HG03159 (cell line): ENCODE measurements at regions not wholly inside any gene's neighbourhood (a gene's known extent, or its start where the extent isn't known, plus 50 kb on each side); places are given as distances from the start of the nearest gene placed in this dataset.

Experiments
- ATAC-seq: cut with Tn5 transposase; IDR thresholded peaks from one replicate; pipeline ENCODE4 v1.9.1; 2021; ENCODE audit warnings: mild to moderate bottlenecking, moderate library complexity; ENCODE audit not compliant: unreplicated experiment

- no peak for ATAC-seq
Observed at GRCh38 chr12:90173499-90174197, 465.0 kb upstream of the ATP2B1 start.

GRCh38 chr12:90172524-90172923 is 463.9 kb upstream of the ATP2B1 start:
- no peak for ATAC-seq

- no peak for ATAC-seq
Observed at GRCh38 chr12:90170740-90171139, 462.1 kb upstream of the ATP2B1 start.

GRCh38 chr12:90167518-90168208 is 459.0 kb upstream of the ATP2B1 start:
- ATAC-seq = no peak

GRCh38 chr12:90166671-90167070 is 458.0 kb upstream of the ATP2B1 start:
- no peak for ATAC-seq

GRCh38 chr12:90166012-90166411 is 457.4 kb upstream of the ATP2B1 start:
- ATAC-seq = no peak

- no peak for ATAC-seq
Observed at GRCh38 chr12:90163975-90164374, 455.3 kb upstream of the ATP2B1 start.

GRCh38 chr12:90153827-90154226 is 445.2 kb upstream of the ATP2B1 start:
- ATAC-seq = no peak

- no peak for ATAC-seq
Observed at GRCh38 chr12:90152897-90153624, 444.4 kb upstream of the ATP2B1 start.

- no peak for ATAC-seq
Observed at GRCh38 chr12:90151491-90152015, 442.9 kb upstream of the ATP2B1 start.

- ATAC-seq = no peak
Observed at GRCh38 chr12:90149453-90149852, 440.8 kb upstream of the ATP2B1 start.

- no peak for ATAC-seq
Observed at GRCh38 chr12:90129366-90130030, 420.9 kb upstream of the ATP2B1 start.

GRCh38 chr12:90128526-90128925 is 419.9 kb upstream of the ATP2B1 start:
- ATAC-seq = no peak

GRCh38 chr12:90126125-90126524 is 417.5 kb upstream of the ATP2B1 start:
- no peak for ATAC-seq

GRCh38 chr12:90124914-90125313 is 416.3 kb upstream of the ATP2B1 start:
- no peak for ATAC-seq

- ATAC-seq = no peak
Observed at GRCh38 chr12:90124289-90124688, 415.7 kb upstream of the ATP2B1 start.

- no peak for ATAC-seq
Observed at GRCh38 chr12:90122681-90123080, 414.0 kb upstream of the ATP2B1 start.

GRCh38 chr12:90120627-90121026 is 412.0 kb upstream of the ATP2B1 start:
- no peak for ATAC-seq

- ATAC-seq = no peak
Observed at GRCh38 chr12:90112666-90113065, 404.0 kb upstream of the ATP2B1 start.

GRCh38 chr12:90111791-90112580 is 403.3 kb upstream of the ATP2B1 start:
- ATAC-seq = no peak
